NCI-H524 treated with DMSO at 0.1 percent for 48 hours (cell line): ENCODE measurements at regions not wholly inside any gene's neighbourhood (a gene's known extent, or its start where the extent isn't known, plus 50 kb on each side); places are given as distances from the start of the nearest gene placed in this dataset.
"Not testable (repeated sequence)": the region's sequence is repeated elsewhere in the genome, so short reads cannot be mapped to it uniquely, and the experiment has no call there.

Source experiments
- DNase-seq: peaks from one replicate; lab custom pipeline; 2025; lab: John Stamatoyannopoulos, UW

DNA sequence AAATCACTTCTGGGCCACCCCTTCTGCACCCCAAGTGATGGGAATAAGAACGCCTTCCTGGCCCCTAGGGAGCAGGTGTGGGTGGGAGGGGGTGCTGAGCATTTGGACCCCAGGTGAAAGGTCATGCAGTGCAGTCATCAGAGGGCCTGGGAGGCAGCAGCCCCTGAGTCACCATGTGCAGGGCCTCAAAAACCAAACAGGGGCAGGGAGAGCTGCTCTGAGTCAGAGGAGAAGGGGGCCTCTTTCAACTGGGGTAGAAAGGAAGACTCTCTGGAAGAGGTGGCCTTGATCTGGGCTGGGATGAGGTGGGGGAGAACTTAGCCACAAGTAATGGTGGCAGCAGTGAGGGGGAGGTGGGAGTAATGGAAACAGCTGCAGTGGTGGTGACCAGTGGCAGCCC, 164.3 kb downstream of the BUB3 start:
- DNase-seq, result no peak

DNA sequence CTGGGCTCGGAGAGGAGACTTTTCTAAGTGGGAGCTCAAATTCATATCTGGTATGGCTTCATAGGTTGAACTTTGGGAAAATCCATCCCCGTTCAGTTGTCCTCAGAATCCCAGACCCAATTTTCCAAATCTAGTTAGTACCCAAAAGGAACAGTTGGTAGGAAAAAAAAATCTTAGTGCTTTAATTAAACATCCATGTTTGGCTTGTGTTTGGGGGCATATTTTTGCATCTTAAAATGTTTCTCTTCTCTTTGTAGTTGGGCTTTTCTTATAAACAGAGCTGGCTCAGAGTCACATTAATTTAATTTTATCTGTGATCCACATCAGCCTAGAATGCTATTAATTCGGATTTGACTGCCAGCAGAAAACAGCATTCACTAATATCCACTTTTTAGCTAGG, 165.9 kb downstream of the BUB3 start:
- no peak for DNase-seq

DNA sequence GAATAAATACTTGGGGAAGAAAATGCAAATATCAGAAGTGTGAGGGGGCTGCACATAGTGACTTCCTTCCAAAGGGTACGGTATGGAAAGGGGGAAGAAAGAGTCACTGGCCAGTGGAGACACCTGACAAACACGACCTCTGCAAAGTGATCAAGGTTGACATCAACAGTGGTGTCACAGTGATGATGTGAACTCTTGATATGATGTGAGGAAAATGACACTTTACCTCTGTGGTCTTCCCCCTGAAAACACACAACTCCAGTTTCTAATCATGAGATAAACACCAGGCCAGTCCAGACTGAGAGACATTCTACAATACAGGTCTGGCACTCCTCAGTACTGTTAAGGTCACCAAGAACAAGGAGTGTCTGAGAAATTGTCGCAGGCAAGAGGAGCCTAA, 169.7 kb downstream of the BUB3 start:
- no peak for DNase-seq

- no peak for DNase-seq
Measured at GRCh38 chr10:123325663-123326190, 171.5 kb downstream of the BUB3 start.

- DNase-seq, result no peak
Measured at GRCh38 chr10:123326674-123327073, 172.5 kb downstream of the BUB3 start.

DNA sequence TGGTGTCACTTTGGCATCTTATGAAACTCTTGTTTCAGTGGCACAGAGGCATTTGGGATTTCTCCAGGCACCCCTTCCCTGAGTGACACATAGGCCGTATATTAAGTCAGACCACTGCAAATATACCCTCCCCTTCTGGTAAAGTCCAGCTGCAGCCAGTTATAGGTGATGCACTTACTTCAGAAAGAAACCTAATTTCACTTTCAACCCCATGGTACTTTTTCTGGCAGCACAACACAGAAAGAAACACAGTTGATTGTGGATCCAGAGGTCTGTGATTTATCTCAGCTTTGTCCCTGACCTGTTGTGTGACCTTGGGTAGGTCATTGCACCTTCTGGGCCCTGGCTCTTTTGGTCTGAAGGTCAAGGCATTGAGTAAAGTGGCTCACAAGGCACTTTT, 173.2 kb downstream of the BUB3 start:
- no peak for DNase-seq

- no peak for DNase-seq
Measured at GRCh38 chr10:123327896-123328295, 173.7 kb downstream of the BUB3 start.

- DNase-seq, result no peak
Measured at GRCh38 chr10:123331438-123331837, 177.2 kb downstream of the BUB3 start.

- no peak for DNase-seq
Measured at GRCh38 chr10:123346581-123346980, 192.4 kb downstream of the BUB3 start.

DNA sequence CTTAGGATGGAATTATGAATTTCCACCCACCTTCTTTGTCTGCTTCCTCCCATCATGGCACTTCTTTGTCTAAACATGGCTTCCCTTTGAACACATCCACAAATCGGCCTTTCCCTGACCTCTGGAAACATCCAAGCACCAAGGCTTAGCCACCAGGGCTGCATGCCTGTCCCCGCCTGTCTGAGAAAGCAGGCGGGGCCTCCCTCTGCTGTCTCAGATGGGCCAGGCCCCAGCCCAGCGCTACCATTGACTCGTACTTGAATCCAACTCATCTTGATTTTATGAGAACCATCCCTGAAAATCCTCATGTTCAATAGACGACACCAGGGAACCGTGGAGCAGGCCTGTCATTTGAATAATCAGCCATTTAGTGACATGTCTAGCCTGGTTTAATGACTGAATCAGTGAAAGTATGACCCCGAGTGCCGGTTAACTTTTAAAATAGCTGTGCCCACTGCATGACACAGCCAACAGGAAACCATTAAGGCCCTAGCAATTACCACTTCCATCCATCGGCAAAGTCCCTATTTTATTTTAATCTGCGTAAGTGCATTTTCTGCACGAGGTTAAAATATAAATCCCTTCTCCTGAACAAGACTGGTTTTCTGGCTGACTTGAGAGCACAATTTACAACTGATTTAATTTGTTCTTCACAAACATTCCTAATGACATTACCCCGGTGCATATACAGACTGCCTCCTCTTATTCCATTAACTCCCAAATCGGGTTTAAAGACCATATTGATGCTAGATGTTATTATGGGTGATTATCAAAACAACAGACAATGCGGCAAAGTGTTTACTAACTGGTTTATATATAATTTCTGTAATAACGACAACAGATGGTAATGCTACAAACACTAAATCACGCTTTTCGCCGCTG, 194.7 kb downstream of the BUB3 start:
- DNase-seq, result no peak

- DNase-seq, result no peak
Measured at GRCh38 chr10:123351715-123352114, 197.5 kb downstream of the BUB3 start.

DNA sequence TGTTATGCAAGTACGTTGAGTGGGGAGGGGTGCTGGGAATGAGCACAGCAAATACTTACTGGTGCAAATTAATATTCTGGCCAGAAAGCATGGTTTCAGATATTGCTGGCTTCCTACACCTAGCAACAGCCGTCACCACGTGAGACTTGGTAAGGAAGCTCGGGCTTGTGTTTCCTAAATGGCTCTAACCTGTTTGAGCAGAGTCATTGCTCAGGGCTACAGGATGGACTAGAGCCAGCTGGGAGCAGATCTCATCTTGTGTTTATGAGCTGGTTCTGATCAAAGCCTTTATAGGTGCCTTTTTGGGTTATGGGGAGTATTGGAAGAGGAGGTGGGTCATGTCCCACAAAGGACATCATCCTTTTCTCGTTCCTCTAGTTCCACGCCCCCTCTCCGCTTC, 200.3 kb downstream of the BUB3 start:
- DNase-seq, result no peak

- DNase-seq, result no peak
Measured at GRCh38 chr10:123355748-123356481, 201.7 kb downstream of the BUB3 start.

- no peak for DNase-seq
Measured at GRCh38 chr10:123356799-123357198, 202.6 kb downstream of the BUB3 start.

GRCh38 chr10:123357421-123357930, 203.3 kb downstream of the BUB3 start:
- no peak for DNase-seq

DNA sequence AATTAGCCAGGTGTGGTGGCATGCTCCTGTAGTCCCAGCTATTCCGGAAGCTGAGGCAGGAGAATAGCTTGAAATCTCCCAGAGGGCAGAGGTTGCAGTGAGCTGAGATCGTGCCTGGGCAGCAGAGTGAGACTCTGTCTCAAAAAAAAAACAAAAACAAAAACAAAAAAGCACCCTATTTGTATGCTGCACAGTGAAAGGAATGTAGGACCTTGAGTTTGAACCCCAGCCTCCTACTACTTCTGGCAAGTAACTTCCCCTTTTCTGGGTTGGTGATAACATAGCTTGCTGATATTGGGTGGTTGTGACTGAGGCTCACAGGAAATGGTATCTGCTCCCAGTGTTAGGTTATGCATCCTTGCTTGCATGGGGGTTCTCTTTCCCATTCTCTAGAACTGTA, 205.3 kb downstream of the BUB3 start:
- DNase-seq, result no peak

DNA sequence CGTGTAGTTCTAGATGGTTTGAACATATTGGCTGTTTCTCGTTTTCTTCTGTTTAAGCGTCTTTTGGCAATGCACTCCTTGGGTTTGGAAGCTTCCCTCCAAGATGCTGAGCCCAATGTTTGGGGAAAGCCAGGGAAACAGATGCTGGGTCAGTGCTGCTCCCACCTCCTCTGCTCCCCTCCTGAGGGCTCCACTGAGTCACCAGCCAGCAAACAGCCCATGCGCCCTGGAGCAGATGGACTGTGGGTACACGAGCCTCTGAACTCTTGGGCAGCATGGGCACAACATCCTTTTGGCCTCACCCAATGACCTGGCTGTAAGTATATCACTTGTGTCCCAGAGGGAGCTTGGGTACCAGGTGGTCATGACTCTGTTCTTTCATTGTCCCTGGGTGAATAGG, 207.6 kb downstream of the BUB3 start:
- no peak for DNase-seq

DNA sequence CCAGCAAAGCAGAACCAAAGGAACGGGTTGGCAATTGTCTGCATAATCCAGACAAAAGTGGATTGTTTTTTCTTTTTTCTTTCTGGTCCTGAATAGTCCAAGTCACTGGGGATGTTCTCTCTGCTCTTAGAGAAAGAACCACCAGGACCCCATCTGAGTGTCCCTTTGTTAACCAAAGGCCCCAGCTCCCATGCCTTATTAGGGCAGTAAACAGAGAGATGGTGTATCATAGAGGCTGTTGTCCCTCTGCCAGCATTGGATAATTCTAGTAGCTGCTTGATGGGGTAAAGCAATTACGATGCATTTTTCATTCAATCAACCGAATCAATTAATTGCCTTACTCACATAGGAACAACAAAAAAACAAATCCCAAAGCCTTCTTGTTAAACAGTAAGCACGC, 213.0 kb downstream of the BUB3 start:
- no peak for DNase-seq

- not testable (repeated sequence) for DNase-seq
Measured at GRCh38 chr10:123371626-123372025, 217.4 kb downstream of the BUB3 start.

DNA sequence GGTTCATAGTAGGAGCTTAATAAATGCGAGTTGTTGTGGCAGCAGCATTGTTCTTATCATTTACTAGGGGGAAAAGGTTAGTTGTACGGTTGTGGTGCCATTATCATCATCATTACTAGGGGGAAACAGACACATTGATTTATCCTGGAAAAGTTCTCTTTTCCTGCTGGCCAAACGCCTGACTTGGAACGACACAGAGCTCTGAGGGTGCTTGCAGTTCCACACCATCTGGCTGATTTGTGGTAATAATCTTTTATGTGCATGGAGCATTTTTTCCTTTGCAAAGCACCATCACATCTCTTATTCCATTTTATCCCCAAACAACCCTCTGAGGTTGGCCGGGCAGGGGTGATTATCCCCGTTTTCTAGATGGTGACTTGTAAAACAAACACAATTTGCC, 219.4 kb downstream of the BUB3 start:
- DNase-seq, result no peak

DNA sequence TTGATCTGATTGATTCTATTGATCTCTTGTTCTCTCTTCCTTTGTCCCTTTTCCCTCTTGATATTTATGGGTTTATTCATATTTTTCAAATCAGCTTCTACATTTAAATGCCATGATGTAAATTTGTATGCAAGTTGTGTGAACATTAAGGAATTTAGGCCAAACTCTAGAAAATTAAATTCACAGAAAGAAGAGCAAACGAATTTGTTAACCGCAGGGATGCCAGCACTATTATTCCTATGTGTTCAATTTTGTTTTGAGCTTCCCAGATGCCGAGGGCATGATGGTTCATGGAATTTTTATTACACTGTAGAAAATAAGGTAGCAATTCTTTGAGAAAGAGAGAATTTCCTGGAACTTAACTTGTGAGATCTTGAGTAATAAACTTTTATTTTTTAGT, 220.9 kb downstream of the BUB3 start:
- no peak for DNase-seq

- DNase-seq, result no peak
Measured at GRCh38 chr10:123375738-123376137, 221.5 kb downstream of the BUB3 start.

DNA sequence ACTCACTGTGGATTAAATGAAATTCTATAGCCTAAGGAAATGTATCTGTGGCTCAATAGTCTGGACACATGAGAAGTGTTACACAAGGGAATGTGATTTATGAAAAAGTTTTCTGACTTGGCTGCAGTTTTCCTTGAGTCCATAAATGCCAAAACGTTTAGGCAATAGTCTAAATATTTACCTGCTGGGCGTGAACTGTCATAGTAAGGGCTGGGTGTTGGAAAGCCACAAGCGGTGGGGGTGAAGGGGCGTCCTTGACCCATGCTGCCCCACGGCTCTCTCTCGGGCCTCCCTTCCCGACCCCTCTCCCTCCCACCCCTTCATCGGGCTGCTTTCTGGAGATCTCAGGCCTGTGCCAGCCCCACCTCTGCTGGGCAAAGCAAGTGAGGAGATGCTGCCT, 223.7 kb downstream of the BUB3 start:
- DNase-seq, result no peak
